Adrenal gland (tissue), 9 donors: ENCODE measurements at regions not wholly inside any gene's neighbourhood (a gene's known extent, or its start where the extent isn't known, plus 50 kb on each side); places are given as distances from the start of the nearest gene placed in this dataset.

Source experiments
- DNase-seq, 7 donors: peaks; one replicate each; pipeline ENCODE4 v3.0.0-alpha.2; 2019 to 2020
- H3K27ac ChIP-seq, 5 donors: fragments of 200-600 bp; sonication (generic) in 4 of 5; 1 replicate in 3 of 5; 2 replicates in 2 of 5; pipeline versions ENCODE4 v1.5.1 to v1.8.0; 2016 to 2020; ENCODE audit warnings: mild to moderate bottlenecking in 1 of 5
- H3K27me3 ChIP-seq: fragments of 200-600 bp; 2 replicates; pipeline ENCODE4 v1.8.0; 2021
- H3K36me3 ChIP-seq, 2 donors: fragments of 200-600 bp; replicated peaks in 1 of 2; 1 replicate in 1 of 2; 2 replicates in 1 of 2; pipeline versions ENCODE4 v1.5.1 to v1.8.0; 2018 to 2022
- H3K4me1 ChIP-seq, 2 donors: fragments of 200-600 bp; replicated peaks in 1 of 2; 1 replicate in 1 of 2; 2 replicates in 1 of 2; pipeline versions ENCODE4 v1.5.1 to v1.8.0; 2018 to 2021
- H3K4me3 ChIP-seq, 4 donors: fragments of 200-600 bp; sonication (generic) in 3 of 4; one replicate each; pipeline ENCODE4 v1.5.1; 2016 to 2018
- H3K9me3 ChIP-seq, 3 donors: fragments of 200-600 bp; sonication (generic) in 1 of 3; replicated peaks in 1 of 3; 1 replicate in 2 of 3; 2 replicates in 1 of 3; pipeline versions ENCODE4 v1.5.1 to v1.8.0; 2016 to 2021
- CTCF ChIP-seq, 6 experiments: fragments of 450-650 bp in 4 of 6; fragments of 200-600 bp in 2 of 6; sonication (generic) in 1 of 6; IDR thresholded peaks; 1 replicate in 5 of 6; 2 replicates in 1 of 6; pipeline versions ENCODE4 v1.5.1 to v1.8.0; 2016 to 2021; ENCODE audit warnings: antibody characterized with exemption in 6 of 6, mild to moderate bottlenecking in 2 of 6, moderate library complexity in 1 of 6
- POLR2A ChIP-seq, 2 donors: fragments of 450-650 bp; IDR thresholded peaks; one replicate each; pipeline ENCODE4 v1.6.1; 2017; ENCODE audit warnings: antibody characterized with exemption in 2 of 2, mild to moderate bottlenecking in 2 of 2, moderate library complexity in 1 of 2
- WGBS, 4 donors: extraction: QIAGEN DNeasy Blood & Tissue Kit in 2 of 4; methylation state at CpG; one replicate each; pipeline versions ENCODE4 v1.1.5 to v1.1.7; 2013 to 2017; 5-methylcytosine and 5-hydroxymethylcytosine counted together
- intact Hi-C, 2 donors: fragments of 100-400 bp; cut with DNase I; formaldehyde crosslinking; loops; one replicate each; pipeline versions ENCODE4 v1.14.1 to v1.15.0; 2022 to 2023
- donor health status: healthy with polysubstance abuse.
- donor health status: Bipolar disorder and iron deficiency.
- donor health status: DM: yes; HTN: yes; CAD: no.
- donor health status: DM: no; HTN: no; CAD: no.
- donor health status: DM: no; HTN: no; CAD: no.

GRCh38 chr6:159470397-159470796 lies 222.6 kb downstream of the SOD2 start:
- WGBS, 4 donors = 73 to 82% (median 74%) methylated on average over 3 of the region's 3 CpGs
- H3K9me3 ChIP-seq = no peaks in the 10 kb centered on the region
- H3K27ac ChIP-seq = no peak overlapping the region
- no peaks in the 10 kb centered on the region for H3K36me3 ChIP-seq
- TF ChIP-seq POLR2A (IDR thresholded peaks at IDR 0.05) (no peak), CTCF (IDR thresholded peaks at IDR 0.05) (no peak)
- no peak for DNase-seq
- H3K27me3 ChIP-seq = no peaks in the 10 kb centered on the region
- no peaks in the 10 kb centered on the region for H3K4me1 ChIP-seq
- intact Hi-C loops = no loop called here
- H3K4me3 ChIP-seq = no peak overlapping the region

GRCh38 chr6:159469443-159469842 lies 223.6 kb downstream of the SOD2 start:
- no peaks in the 10 kb centered on the region for H3K9me3 ChIP-seq
- no peak for TF ChIP-seq POLR2A (IDR thresholded peaks at IDR 0.05)
- TF ChIP-seq CTCF (IDR thresholded peaks at IDR 0.05) = no peak
- intact Hi-C loops = loop anchor here in 1 of 2 donors (10.0 kb wide), 1 partner anchor 295 kb away; no protein-coding TSS in a partner anchor
- H3K4me3 ChIP-seq = no peak overlapping the region
- WGBS, 4 donors = 77 to 92% (median 84%) methylated on average over 4 of the region's 4 CpGs
- H3K27ac ChIP-seq = no peak overlapping the region
- no peaks in the 10 kb centered on the region for H3K27me3 ChIP-seq
- DNase-seq = no peak
- H3K36me3 ChIP-seq = no peaks in the 10 kb centered on the region
- no peaks in the 10 kb centered on the region for H3K4me1 ChIP-seq

- no peak overlapping the region for H3K27ac ChIP-seq
- 66 to 84% (median 76%) methylated on average over 3 of the region's 3 CpGs for WGBS, 4 donors
- no peaks in the 10 kb centered on the region for H3K9me3 ChIP-seq
- intact Hi-C loops = loop anchor here in 1 of 2 donors (10.0 kb wide), 1 partner anchor 294 kb away; no protein-coding TSS in a partner anchor
- no peak overlapping the region for H3K4me3 ChIP-seq
- no peaks in the 10 kb centered on the region for H3K36me3 ChIP-seq
- H3K4me1 ChIP-seq = no peaks in the 10 kb centered on the region
- TF ChIP-seq CTCF (IDR thresholded peaks at IDR 0.05) (no peak), POLR2A (IDR thresholded peaks at IDR 0.05) (no peak)
- no peaks in the 10 kb centered on the region for H3K27me3 ChIP-seq
- no peak for DNase-seq
Measured at GRCh38 chr6:159468994-159469393, 224.0 kb downstream of the SOD2 start.

GRCh38 chr6:159467473-159468041 lies 225.5 kb downstream of the SOD2 start:
- intact Hi-C loops = loop anchor here in 1 of 2 donors (10.0 kb wide), 1 partner anchor 293 kb away; no protein-coding TSS in a partner anchor

More at GRCh38 chr6:159467473-159468041, 225.5 kb downstream of the SOD2 start:
- TF ChIP-seq CTCF (IDR thresholded peaks at IDR 0.05) = no peak
- no peak for TF ChIP-seq POLR2A (IDR thresholded peaks at IDR 0.05)
- no peaks in the 10 kb centered on the region for H3K4me1 ChIP-seq
- no peaks in the 10 kb centered on the region for H3K9me3 ChIP-seq
- 52 to 69% (median 64%) methylated on average over 5 of the region's 5 CpGs for WGBS, 4 donors
- no peak overlapping the region for H3K4me3 ChIP-seq
- DNase-seq = no peak
- no peaks in the 10 kb centered on the region for H3K36me3 ChIP-seq
- H3K27ac ChIP-seq = no peak overlapping the region
- H3K27me3 ChIP-seq = no peaks in the 10 kb centered on the region
